Endometrial microvascular endothelial cells (primary cell): ENCODE measurements at regions not wholly inside any gene's neighbourhood (a gene's known extent, or its start where the extent isn't known, plus 50 kb on each side); places are given as distances from the start of the nearest gene placed in this dataset.
"Not testable (repeated sequence)": the region's sequence is repeated elsewhere in the genome, so short reads cannot be mapped to it uniquely, and the experiment has no call there.

Source experiments
- in situ Hi-C: cut with HindIII; loops from 2 replicates; pipeline ENCODE4 v1.10.0; 2017; ENCODE audit warnings: low sequenced_read_pairs, low pct_unique_long_range_greater_than_20kb; ENCODE audit errors: inconsistent ontology term

DNA sequence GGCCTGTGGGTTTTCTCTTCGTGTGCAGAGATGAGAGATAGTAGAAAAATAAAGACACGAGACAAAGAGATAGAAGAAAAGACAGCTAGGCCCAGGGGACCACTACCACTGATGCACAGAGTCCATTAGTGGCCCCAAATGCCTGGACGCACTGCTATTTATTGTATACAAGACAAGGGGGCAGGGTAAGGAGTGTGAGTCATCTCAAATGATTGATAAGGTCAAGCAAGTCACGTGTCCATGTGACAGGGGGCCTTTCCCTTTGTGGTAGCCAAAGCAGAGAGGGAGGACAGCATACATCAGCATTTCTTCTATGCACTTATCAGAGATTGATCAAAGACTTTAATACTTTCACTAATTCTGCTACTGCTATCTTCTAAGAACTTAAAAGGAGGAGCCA, 53.0 kb upstream of the PRSS16 start:
- in situ Hi-C loops: not testable (repeated sequence)

DNA sequence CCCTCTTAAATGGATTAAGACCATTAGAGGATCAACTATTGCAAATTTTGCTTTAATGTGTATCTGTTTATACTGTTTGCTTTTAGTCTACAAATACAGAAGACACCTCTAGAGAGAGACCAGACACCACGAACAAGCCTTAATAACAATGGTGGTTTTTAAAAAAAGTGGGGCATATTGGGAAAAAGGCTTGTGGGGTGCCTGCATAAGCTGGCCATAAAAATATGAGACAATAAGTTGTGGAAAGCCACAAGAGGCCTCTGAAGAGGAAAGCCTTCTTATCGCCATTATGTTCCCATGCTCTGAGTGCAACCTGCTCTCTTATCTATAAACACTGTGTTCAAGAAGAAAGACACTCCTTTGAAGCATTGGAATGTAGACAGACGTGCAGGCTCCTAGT, 52.0 kb upstream of the PRSS16 start:
- in situ Hi-C loops: not testable (repeated sequence)
